Esophagus (tissue), 2 donors: ENCODE measurements at regions not wholly inside any gene's neighbourhood (a gene's known extent, or its start where the extent isn't known, plus 50 kb on each side); places are given as distances from the start of the nearest gene placed in this dataset.

ENCODE experiments used
- H3K27ac ChIP-seq, 2 donors: one replicate each; pipeline ENCODE4 v1.5.1; 2013; ENCODE audit warnings: low read depth in 2 of 2, mild to moderate bottlenecking in 2 of 2, inconsistent platforms in 1 of 2, low read length in 1 of 2, moderate library complexity in 1 of 2
- H3K27me3 ChIP-seq, 2 donors: one replicate each; pipeline ENCODE4 v1.6.1; 2013; ENCODE audit warnings: low read length in 2 of 2, control low read depth in 1 of 2, mild to moderate bottlenecking in 1 of 2; ENCODE audit not compliant: insufficient read depth in 2 of 2, control insufficient read depth in 1 of 2
- H3K36me3 ChIP-seq, 2 donors: one replicate each; pipeline ENCODE4 v1.6.1; 2013; ENCODE audit warnings: low read length in 1 of 2; ENCODE audit not compliant: control insufficient read depth in 2 of 2, insufficient read depth in 2 of 2
- H3K4me1 ChIP-seq, 2 donors: one replicate each; pipeline ENCODE4 v1.6.1; 2013; ENCODE audit warnings: low read length in 1 of 2; ENCODE audit not compliant: control insufficient read depth in 2 of 2, insufficient read depth in 2 of 2
- H3K4me3 ChIP-seq, 2 donors: one replicate each; pipeline ENCODE4 v1.5.1; 2013; ENCODE audit warnings: low read length in 2 of 2, mild to moderate bottlenecking in 2 of 2, low read depth in 1 of 2, moderate library complexity in 1 of 2
- H3K9me3 ChIP-seq, 2 donors: one replicate each; pipeline ENCODE4 v1.6.1; 2013; ENCODE audit warnings: mild to moderate bottlenecking in 2 of 2, low read depth in 1 of 2, low read length in 1 of 2, moderate library complexity in 1 of 2; ENCODE audit not compliant: control insufficient read depth in 2 of 2, insufficient read depth in 1 of 2
- WGBS, 2 donors: extraction: QIAGEN DNeasy Blood & Tissue Kit; methylation state at CpG; one replicate each; pipeline ENCODE4 v1.1.7; 2013; 5-methylcytosine and 5-hydroxymethylcytosine counted together
- donor health status: healthy with polysubstance abuse.
- donor health status: Bipolar disorder and iron deficiency.

- no peak overlapping the region for H3K27ac ChIP-seq
- no peak overlapping the region for H3K4me3 ChIP-seq
- H3K9me3 ChIP-seq, result no peaks in the 10 kb centered on the region
- H3K4me1 ChIP-seq, result no peaks in the 10 kb centered on the region
- WGBS, 2 donors, result 46 to 54% methylated on average over 3 of the region's 3 CpGs
- H3K36me3 ChIP-seq, result no peaks in the 10 kb centered on the region
- no peaks in the 10 kb centered on the region for H3K27me3 ChIP-seq
Observed at GRCh38 chr1:220386494-220387195, 114.4 kb upstream of the RAB3GAP2 start.

GRCh38 chr1:220385158-220385557 lies 112.9 kb upstream of the RAB3GAP2 start:
- no peaks in the 10 kb centered on the region for H3K4me1 ChIP-seq
- no peak overlapping the region for H3K4me3 ChIP-seq
- H3K27me3 ChIP-seq, result no peaks in the 10 kb centered on the region
- no peaks in the 10 kb centered on the region for H3K9me3 ChIP-seq
- 62 to 71% methylated on average over 1 of the region's 1 CpG for WGBS, 2 donors
- H3K36me3 ChIP-seq, result no peaks in the 10 kb centered on the region
- H3K27ac ChIP-seq, result no peak overlapping the region

GRCh38 chr1:220382994-220383393 lies 110.7 kb upstream of the RAB3GAP2 start:
- no peaks in the 10 kb centered on the region for H3K36me3 ChIP-seq
- peaks cover 0 to 2% of the 10 kb centered on the region in 2 donors for H3K4me1 ChIP-seq
- no peaks in the 10 kb centered on the region for H3K9me3 ChIP-seq
- 83 to 88% methylated on average over 4 of the region's 4 CpGs for WGBS, 2 donors
- H3K27ac ChIP-seq, result no peak overlapping the region
- H3K27me3 ChIP-seq, result no peaks in the 10 kb centered on the region
- H3K4me3 ChIP-seq, result no peak overlapping the region

GRCh38 chr1:220380885-220381284 lies 108.6 kb upstream of the RAB3GAP2 start:
- no peaks in the 10 kb centered on the region for H3K36me3 ChIP-seq
- H3K27me3 ChIP-seq, result no peaks in the 10 kb centered on the region
- no peaks in the 10 kb centered on the region for H3K9me3 ChIP-seq
- peaks cover 0 to 2% of the 10 kb centered on the region in 2 donors for H3K4me1 ChIP-seq
- no peak overlapping the region for H3K27ac ChIP-seq
- H3K4me3 ChIP-seq, result no peak overlapping the region
- WGBS, 2 donors, result 75 to 79% methylated on average over 3 of the region's 3 CpGs

- H3K4me1 ChIP-seq, result peaks cover 0 to 2% of the 10 kb centered on the region in 2 donors
- 62 to 66% methylated on average over 11 of the region's 11 CpGs for WGBS, 2 donors
- H3K36me3 ChIP-seq, result no peaks in the 10 kb centered on the region
- H3K9me3 ChIP-seq, result no peaks in the 10 kb centered on the region
- H3K27me3 ChIP-seq, result no peaks in the 10 kb centered on the region
- H3K27ac ChIP-seq, result no peak overlapping the region
- no peak overlapping the region for H3K4me3 ChIP-seq
Observed at GRCh38 chr1:220378571-220379302, 106.5 kb upstream of the RAB3GAP2 start.

- Histone ChIP-seq H3K4me1 (peaks cover 0 to 4% of the 10 kb centered on the region in 2 donors), H3K9me3 (no peaks in the 10 kb centered on the region), H3K27ac (no peak overlapping the region), H3K4me3 (no peak overlapping the region), H3K27me3 (no peaks in the 10 kb centered on the region), H3K36me3 (no peaks in the 10 kb centered on the region)
- WGBS, 2 donors, result 79 to 83% methylated on average over 3 of the region's 3 CpGs
Observed at GRCh38 chr1:220375715-220376114, 103.5 kb upstream of the RAB3GAP2 start.

- Histone ChIP-seq H3K4me1 (peaks cover 0 to 6% of the 10 kb centered on the region in 2 donors), H3K27ac (no peak overlapping the region), H3K36me3 (no peaks in the 10 kb centered on the region), H3K4me3 (no peak overlapping the region), H3K9me3 (no peaks in the 10 kb centered on the region), H3K27me3 (no peaks in the 10 kb centered on the region)
- WGBS, 2 donors, result 96 to 98% methylated on average over 2 of the region's 2 CpGs
Observed at GRCh38 chr1:220374449-220374848, 102.2 kb upstream of the RAB3GAP2 start.

GRCh38 chr1:220372451-220372850 lies 100.2 kb upstream of the RAB3GAP2 start:
- H3K9me3 ChIP-seq, result no peaks in the 10 kb centered on the region
- no peaks in the 10 kb centered on the region for H3K36me3 ChIP-seq
- H3K27ac ChIP-seq, result no peak overlapping the region
- peaks cover 0 to 4% of the 10 kb centered on the region in 2 donors for H3K4me1 ChIP-seq
- no peaks in the 10 kb centered on the region for H3K27me3 ChIP-seq
- no peak overlapping the region for H3K4me3 ChIP-seq
- WGBS, 2 donors, result 78 to 85% methylated on average over 7 of the region's 7 CpGs

GRCh38 chr1:220371324-220371723 lies 99.1 kb upstream of the RAB3GAP2 start:
- H3K36me3 ChIP-seq, result no peaks in the 10 kb centered on the region
- H3K27ac ChIP-seq, result no peak overlapping the region
- no peaks in the 10 kb centered on the region for H3K9me3 ChIP-seq
- 86 to 89% methylated on average over 4 of the region's 4 CpGs for WGBS, 2 donors
- no peak overlapping the region for H3K4me3 ChIP-seq
- H3K27me3 ChIP-seq, result no peaks in the 10 kb centered on the region
- peaks cover 0 to 4% of the 10 kb centered on the region in 2 donors for H3K4me1 ChIP-seq
